H1 (cell line): ENCODE measurements at regions not wholly inside any gene's neighbourhood (a gene's known extent, or its start where the extent isn't known, plus 50 kb on each side); places are given as distances from the start of the nearest gene placed in this dataset.
A peak's percentile ranks its signal among the peaks of the same experiment; 100 is the strongest.

Experiments used
- CTCF ChIA-PET: fragments of 300-600 bp; sonication (Branson Sonifier 250); formaldehyde crosslinking; loops from one replicate; lab custom pipeline; 2021; ENCODE audit not compliant: partially characterized antibody; lab: Charles Lee
- POLR2A ChIA-PET: fragments of 300-600 bp; sonication (Branson Sonifier 250); formaldehyde crosslinking; loops from one replicate; lab custom pipeline; 2021; ENCODE audit warnings: inconsistent platforms; ENCODE audit not compliant: partially characterized antibody; lab: Charles Lee
- DNase-seq, 2 experiments: peaks; one replicate each; pipeline versions ENCODE4 v3.0.0 to v3.0.0-alpha.2; 2010 to 2022; ENCODE audit warnings: low spot score in 2 of 2, low read depth in 1 of 2, mixed read lengths in 1 of 2
- FAIRE-seq: peaks from 2 replicates; lab custom pipeline; 2011; peaks lifted over from hg19 to GRCh38; lab: Jason Lieb, UNC
- H2AFZ ChIP-seq: 2 replicates; pipeline ENCODE4 v1.8.1; 2012; ENCODE audit warnings: low read length, inconsistent platforms
- H2AK5ac ChIP-seq: 2 replicates; pipeline ENCODE4 v1.6.1; 2013; ENCODE audit warnings: low read depth, low read length
- H2BK120ac ChIP-seq: replicated peaks from 2 replicates; pipeline ENCODE3; 2013; ENCODE audit warnings: low read depth, low read length, inconsistent platforms
- H2BK12ac ChIP-seq: 2 replicates; pipeline ENCODE4 v1.6.1; 2013; ENCODE audit warnings: low read depth, low read length
- H2BK15ac ChIP-seq: 2 replicates; pipeline ENCODE4 v1.6.1; 2013; ENCODE audit warnings: low read length
- H2BK20ac ChIP-seq: 2 replicates; pipeline ENCODE4 v1.6.1; 2013; ENCODE audit warnings: low read length
- H2BK5ac ChIP-seq: 2 replicates; pipeline ENCODE4 v1.6.1; 2013; ENCODE audit warnings: low read depth, low read length
- H3K14ac ChIP-seq: 2 replicates; pipeline ENCODE4 v1.6.1; 2013; ENCODE audit warnings: inconsistent platforms; ENCODE audit not compliant: insufficient read length
- H3K18ac ChIP-seq: 2 replicates; pipeline ENCODE4 v1.6.1; 2013; ENCODE audit warnings: low read length; ENCODE audit errors: extremely low read depth
- H3K23ac ChIP-seq: 2 replicates; pipeline ENCODE4 v1.6.1; 2013; ENCODE audit warnings: inconsistent platforms; ENCODE audit not compliant: insufficient read length
- H3K23me2 ChIP-seq: 2 replicates; pipeline ENCODE4 v1.6.1; 2013; ENCODE audit warnings: low read depth, low read length
- H3K27ac ChIP-seq: 2 replicates; pipeline ENCODE4 v1.6.1; 2011; ENCODE audit warnings: low read depth, low read length, inconsistent platforms
- H3K27me3 ChIP-seq, 4 experiments: replicated peaks in 1 of 4; 1 replicate in 1 of 4; 2 replicates in 3 of 4; pipeline versions ENCODE4 v1.6.1 to v1.8.1; 2011 to 2013; ENCODE audit warnings: low read length in 3 of 4, mild to moderate bottlenecking in 3 of 4, inconsistent platforms in 2 of 4, mixed read lengths in 2 of 4, moderate library complexity in 1 of 4; ENCODE audit not compliant: control insufficient read depth in 3 of 4, insufficient read depth in 3 of 4; ENCODE audit errors: extremely low read depth in 1 of 4
- H3K36me3 ChIP-seq, 4 experiments: 2 replicates each; pipeline versions ENCODE4 v1.6.1 to v1.8.1; 2011 to 2013; ENCODE audit warnings: mild to moderate bottlenecking in 4 of 4, low read length in 3 of 4, moderate library complexity in 2 of 4, control low read depth in 1 of 4, inconsistent platforms in 1 of 4; ENCODE audit not compliant: insufficient read depth in 4 of 4, control insufficient read depth in 2 of 4
- H3K4ac ChIP-seq: replicated peaks from 2 replicates; pipeline ENCODE3; 2013; ENCODE audit warnings: low read length, low read depth, mixed read lengths, inconsistent platforms; ENCODE audit not compliant: insufficient read length
- H3K4me1 ChIP-seq, 4 experiments: replicated peaks in 1 of 4; 1 replicate in 1 of 4; 2 replicates in 3 of 4; pipeline versions ENCODE4 v1.6.1 to v1.8.1; 2011 to 2013; ENCODE audit warnings: low read length in 3 of 4, inconsistent platforms in 2 of 4, mixed read lengths in 1 of 4; ENCODE audit not compliant: insufficient read depth in 4 of 4, control insufficient read depth in 3 of 4
- H3K4me2 ChIP-seq, 2 experiments: 2 replicates each; pipeline versions ENCODE4 v1.6.1 to v1.8.1; 2011 to 2013; ENCODE audit warnings: low read depth in 2 of 2, low read length in 2 of 2, control low read depth in 1 of 2, inconsistent platforms in 1 of 2, mild to moderate bottlenecking in 1 of 2; ENCODE audit not compliant: insufficient read depth in 1 of 2
- H3K4me3 ChIP-seq, 4 experiments: fragments of 200-600, 300-600 bp in 1 of 4; sonication (generic), shearing (Covaris generic), sonication (Bioruptor Twin) in 1 of 4; 2 replicates each; pipeline versions ENCODE4 v1.5.1 to v1.8.1; 2011 to 2016; ENCODE audit warnings: low read length in 4 of 4, low read depth in 3 of 4, control low read depth in 2 of 4, inconsistent platforms in 2 of 4, mild to moderate bottlenecking in 2 of 4, mixed read lengths in 1 of 4, moderate library complexity in 1 of 4; ENCODE audit not compliant: insufficient read depth in 2 of 4; ENCODE audit errors: extremely low read depth in 1 of 4
- H3K56ac ChIP-seq: replicated peaks from 2 replicates; pipeline ENCODE3; 2013; ENCODE audit warnings: low read depth, mild to moderate bottlenecking, mixed read lengths, low read length, inconsistent platforms; ENCODE audit not compliant: insufficient read length
- H3K79me1 ChIP-seq: 2 replicates; pipeline ENCODE4 v1.6.1; 2013; ENCODE audit warnings: low read depth, low read length, control low read depth
- H3K79me2 ChIP-seq, 2 experiments: 2 replicates each; pipeline versions ENCODE4 v1.6.1 to v1.8.1; 2012 to 2013; ENCODE audit warnings: low read length in 2 of 2, mild to moderate bottlenecking in 2 of 2, inconsistent platforms in 1 of 2; ENCODE audit not compliant: insufficient read depth in 2 of 2, control insufficient read depth in 1 of 2
- H3K9ac ChIP-seq, 4 experiments: replicated peaks in 1 of 4; 1 replicate in 1 of 4; 2 replicates in 3 of 4; pipeline versions ENCODE4 v1.6.1 to v1.8.1; 2011 to 2013; ENCODE audit warnings: low read depth in 3 of 4, low read length in 3 of 4, control low read depth in 2 of 4, mild to moderate bottlenecking in 2 of 4, moderate library complexity in 2 of 4, inconsistent platforms in 1 of 4; ENCODE audit errors: extremely low read depth in 1 of 4
- H3K9me3 ChIP-seq, 2 experiments: 2 replicates each; pipeline versions ENCODE4 v1.6.1 to v1.8.1; 2012 to 2013; ENCODE audit warnings: mild to moderate bottlenecking in 2 of 2, moderate library complexity in 2 of 2, control low read depth in 1 of 2, inconsistent platforms in 1 of 2, low read depth in 1 of 2, low read length in 1 of 2, mixed read lengths in 1 of 2; ENCODE audit not compliant: insufficient read depth in 2 of 2
- H4K20me1 ChIP-seq, 2 experiments: replicated peaks in 1 of 2; 2 replicates each; pipeline versions ENCODE3 to v1.8.1; 2011 to 2013; ENCODE audit warnings: inconsistent platforms in 2 of 2, low read length in 2 of 2, mild to moderate bottlenecking in 1 of 2; ENCODE audit not compliant: insufficient read depth in 2 of 2, control insufficient read depth in 1 of 2
- H4K5ac ChIP-seq: 2 replicates; pipeline ENCODE4 v1.6.1; 2013; ENCODE audit warnings: low read length, low read depth, mixed read lengths, inconsistent platforms; ENCODE audit not compliant: insufficient read length
- H4K8ac ChIP-seq: 2 replicates; pipeline ENCODE4 v1.8.0; 2013; ENCODE audit warnings: mild to moderate bottlenecking, moderate library complexity, low read length, inconsistent platforms; ENCODE audit not compliant: insufficient read depth; ENCODE audit errors: extremely low read depth
- H4K91ac ChIP-seq: replicated peaks from 2 replicates; pipeline ENCODE3; 2013; ENCODE audit warnings: low read length, mixed read lengths, inconsistent platforms; ENCODE audit not compliant: insufficient read length
- CREB1 ChIP-seq: IDR thresholded peaks from 2 replicates; pipeline ENCODE4 v1.6.1; 2012; ENCODE audit warnings: inconsistent platforms
- GTF2F1 ChIP-seq: IDR thresholded peaks from 2 replicates; pipeline ENCODE4 v1.6.1; 2012; ENCODE audit warnings: low read depth, low read length, improper control_type of control experiment, borderline replicate concordance
- TBP ChIP-seq: IDR thresholded peaks from 2 replicates; pipeline ENCODE4 v1.6.1; 2011; ENCODE audit warnings: low read depth, low read length, improper control_type of control experiment
- WGBS, 2 experiments: shearing (Covaris generic) in 1 of 2; methylation state at CpG; one replicate each; pipeline versions ENCODE4 v1.1.6 to v1.1.7; 2013 to 2015; ENCODE audit warnings: low lambda C conversion rate in 2 of 2, mixed read lengths in 2 of 2, inconsistent platforms in 1 of 2, low coverage in 1 of 2, missing lambda C conversion rate in 1 of 2; ENCODE audit not compliant: insufficient replicate concordance in 2 of 2, insufficient coverage in 1 of 2, insufficient read length in 1 of 2; ENCODE audit errors: extremely low coverage in 1 of 2, missing lambda C conversion rate in 1 of 2; 5-methylcytosine and 5-hydroxymethylcytosine counted together

DNA sequence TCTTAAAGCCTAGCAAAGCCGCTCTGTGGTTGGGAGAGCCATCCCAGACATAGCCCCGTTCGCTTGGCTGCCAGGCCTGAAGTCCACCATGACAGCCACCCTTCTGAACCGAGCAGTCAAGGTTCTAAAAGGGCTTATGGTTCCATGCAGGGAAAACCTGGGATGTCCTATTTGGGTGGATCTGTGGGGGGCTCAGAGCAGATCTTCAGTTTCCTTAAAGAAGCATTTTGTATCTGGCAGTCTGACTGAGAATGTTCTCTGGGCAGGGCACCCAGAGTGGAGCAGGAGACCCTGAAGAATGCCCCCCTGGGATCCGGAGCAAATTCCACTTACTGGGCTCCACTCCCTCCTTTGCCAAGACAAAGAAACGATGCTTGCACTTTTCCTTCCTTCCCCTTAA is 127.2 kb downstream of the IRX5 start:
- H3K18ac ChIP-seq: no peak overlapping the region
- H3K23ac ChIP-seq: no peak overlapping the region
- ChIA-PET CTCF (no interaction called here), POLR2A (interaction anchor here (0.9 kb wide), 1 partner anchor 51 kb away, joined by 3 read pairs; no protein-coding TSS in a partner anchor)
- H3K27ac ChIP-seq: no peak overlapping the region
- no peak overlapping the region for H3K4me3 ChIP-seq
- H3K36me3 ChIP-seq: no peaks in the 10 kb centered on the region
- no peak overlapping the region for H4K5ac ChIP-seq
- H2AFZ ChIP-seq: no peak overlapping the region
- no peak overlapping the region for H2BK20ac ChIP-seq
- no peak overlapping the region for H3K4ac ChIP-seq
- H3K9me3 ChIP-seq: no peaks in the 10 kb centered on the region; a peak in 1 of 4 replicates
- peaks cover 0 to 7% (median 3%) of the 10 kb centered on the region in 4 experiments; a peak in 5 of 7 replicates for H3K4me1 ChIP-seq
- no peak overlapping the region for H2BK12ac ChIP-seq
- no peak for FAIRE-seq
- H3K23me2 ChIP-seq: peaks cover 7% of the 10 kb centered on the region
- H3K79me2 ChIP-seq: no peaks in the 10 kb centered on the region
- H4K91ac ChIP-seq: no peak overlapping the region
- H3K27me3 ChIP-seq: peaks cover 16 to 34% (median 30%) of the 10 kb centered on the region in 4 experiments
- no peak overlapping the region for H3K9ac ChIP-seq
- H3K4me2 ChIP-seq: peak overlapping the region; percentile 70 to 83; a peak in 2 of 4 replicates
- H3K56ac ChIP-seq: no peak overlapping the region
- no peak for TF ChIP-seq TBP
- no peak for TF ChIP-seq GTF2F1
- TF ChIP-seq CREB1: no peak
- no peaks in the 10 kb centered on the region for H3K79me1 ChIP-seq
- H2AK5ac ChIP-seq: no peak overlapping the region
- no peak overlapping the region for H2BK120ac ChIP-seq
- H2BK15ac ChIP-seq: no peak overlapping the region
- peaks cover 0 to 4% of the 10 kb centered on the region in 2 experiments for H4K20me1 ChIP-seq
- no peak overlapping the region for H4K8ac ChIP-seq
- no peak for DNase-seq
- WGBS, 2 experiments: 90% methylated on average over 6 of the region's 6 CpGs; no CpG with 5 or more reads in 1 of the 2 experiments
- H3K14ac ChIP-seq: no peak overlapping the region
- no peak overlapping the region for H2BK5ac ChIP-seq
